OCI-LY7 (cell line): ENCODE measurements at regions not wholly inside any gene's neighbourhood (a gene's known extent, or its start where the extent isn't known, plus 50 kb on each side); places are given as distances from the start of the nearest gene placed in this dataset.

Source experiments
- BruUV-seq: library from RNA; stranded (reverse); fragments of 400-500 nt; replicated peaks from 2 replicates; lab custom pipeline; 2021; lab: Mats Ljungman, UMichigan
- CTCF ChIA-PET: fragments of 300-600 bp; sonication (Branson Sonifier 250); formaldehyde crosslinking; loops from one replicate; lab custom pipeline; 2022; ENCODE audit warnings: antibody characterized with exemption; ENCODE audit not compliant: unreplicated experiment; lab: Charles Lee
- POLR2A ChIA-PET: fragments of 300-600 bp; sonication (Branson Sonifier 250); formaldehyde crosslinking; loops from one replicate; lab custom pipeline; 2022; ENCODE audit warnings: antibody characterized with exemption; lab: Charles Lee
- DNase-seq: peaks from one replicate; pipeline ENCODE4 v3.0.0-alpha.2; 2015; ENCODE audit warnings: low spot score
- H2AFZ ChIP-seq: fragments of 200-600 bp; sonication (generic), shearing (Covaris generic); 2 replicates; pipeline ENCODE4 v1.6.1; 2014; ENCODE audit warnings: mild to moderate bottlenecking, antibody characterized with exemption, low read length, moderate library complexity
- H3K27ac ChIP-seq: fragments of 200-600 bp; sonication (generic); 2 replicates; pipeline ENCODE4 v1.5.1; 2014; ENCODE audit warnings: mixed run types, low read depth, mild to moderate bottlenecking, moderate library complexity, low read length, inconsistent platforms; ENCODE audit not compliant: poor library complexity, severe bottlenecking
- H3K36me3 ChIP-seq: fragments of 200-600 bp; sonication (generic); 2 replicates; pipeline ENCODE4 v1.6.1; 2014; ENCODE audit warnings: mild to moderate bottlenecking, antibody characterized with exemption, low read length, moderate library complexity, mixed read lengths; ENCODE audit not compliant: insufficient read depth
- H3K4me1 ChIP-seq: fragments of 200-600 bp; sonication (generic); 2 replicates; pipeline ENCODE4 v1.5.1; 2014; ENCODE audit warnings: mild to moderate bottlenecking, low read length; ENCODE audit not compliant: insufficient read depth, poor library complexity, severe bottlenecking
- H3K4me2 ChIP-seq: fragments of 200-600 bp; sonication (generic); 2 replicates; pipeline ENCODE4 v1.6.1; 2014; ENCODE audit warnings: mild to moderate bottlenecking, low read length
- H3K4me3 ChIP-seq: fragments of 200-600 bp; sonication (generic); 2 replicates; pipeline ENCODE4 v1.5.1; 2014; ENCODE audit warnings: mild to moderate bottlenecking, low read depth, low read length; ENCODE audit not compliant: poor library complexity, severe bottlenecking
- H3K79me2 ChIP-seq: fragments of 200-600 bp; sonication (generic); 2 replicates; pipeline ENCODE4 v1.6.1; 2016; ENCODE audit warnings: low read depth, mild to moderate bottlenecking, low read length, moderate library complexity, mixed read lengths; ENCODE audit not compliant: insufficient read depth
- H3K9me2 ChIP-seq: fragments of 200-600 bp; sonication (generic); 2 replicates; pipeline ENCODE4 v1.6.1; 2016; ENCODE audit warnings: mild to moderate bottlenecking, low read length, mixed read lengths; ENCODE audit not compliant: insufficient read depth
- H3K9me3 ChIP-seq: fragments of 200-600 bp; sonication (generic); 2 replicates; pipeline ENCODE4 v1.6.1; 2014; ENCODE audit warnings: mild to moderate bottlenecking, mixed run types, low read length, mixed read lengths
- H4K20me1 ChIP-seq: fragments of 200-600 bp; sonication (generic); 2 replicates; pipeline ENCODE4 v1.6.1; 2014; ENCODE audit warnings: mild to moderate bottlenecking, antibody characterized with exemption, low read length, moderate library complexity, mixed read lengths; ENCODE audit not compliant: insufficient read depth
- EZH2phosphoT487 ChIP-seq: fragments of 200-600 bp; sonication (generic); IDR thresholded peaks from 2 replicates; pipeline ENCODE4 v1.6.1; 2018; ENCODE audit warnings: low read depth, borderline replicate concordance, mild to moderate bottlenecking, mixed run types, antibody characterized with exemption, low read length, moderate library complexity, mixed read lengths
- intact Hi-C: fragments of 100-400 bp; cut with micrococcal nuclease; formaldehyde crosslinking; loops from one replicate; pipeline ENCODE4 v1.10.0; 2022; ENCODE audit not compliant: unreplicated experiment
- TF ChIP-seq, protein P1 (sequence below): fragments of 200-600 bp; sonication (generic); conservative IDR thresholded peaks from 2 replicates; pipeline ENCODE4 v1.5.1; 2014; ENCODE audit warnings: mild to moderate bottlenecking, antibody characterized with exemption, low read length, moderate library complexity, mixed read lengths

DNA sequence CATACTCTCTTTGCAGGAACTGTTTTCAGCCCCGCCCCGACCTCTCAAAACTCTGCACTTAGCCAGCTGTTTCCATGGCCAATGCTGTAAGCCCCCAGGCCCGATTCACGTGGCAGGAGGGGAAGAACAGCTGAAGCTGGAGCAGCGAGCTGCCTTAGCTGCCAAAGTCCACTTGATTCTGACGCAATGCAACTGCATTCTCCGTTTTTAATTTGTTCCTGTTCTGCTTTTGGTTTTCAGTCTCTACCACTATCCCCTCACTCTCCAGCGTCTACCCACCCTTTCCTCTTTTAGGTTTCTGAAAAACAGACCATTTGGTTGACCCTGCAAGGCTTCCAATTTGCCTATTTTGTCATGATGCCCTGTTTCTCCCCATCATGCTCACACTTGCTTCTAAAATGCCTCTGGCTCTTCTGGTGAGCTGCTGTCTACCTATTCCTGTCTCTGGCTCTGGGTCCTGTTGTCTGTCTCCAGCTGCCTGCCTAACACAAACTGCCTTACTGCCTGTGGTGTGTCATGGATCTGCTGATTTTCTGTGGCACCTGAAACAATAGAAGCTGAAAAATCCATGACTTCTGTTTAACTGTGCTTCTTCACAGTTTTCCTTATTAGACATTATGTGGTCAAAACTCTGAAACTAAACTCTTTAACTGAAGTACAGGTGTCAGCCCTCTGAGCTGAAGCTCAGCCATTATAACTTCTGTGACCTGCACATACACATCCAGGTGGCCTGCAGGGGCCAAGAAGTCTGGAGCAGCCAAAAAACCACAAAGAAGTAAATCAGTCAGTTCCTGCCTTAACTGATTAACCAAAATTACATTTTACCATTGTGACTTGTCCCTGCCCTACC lies 160.5 kb upstream of the AGTR2 start:
- no peak for TF ChIP-seq EZH2phosphoT487
- TF ChIP-seq, protein P1, sequence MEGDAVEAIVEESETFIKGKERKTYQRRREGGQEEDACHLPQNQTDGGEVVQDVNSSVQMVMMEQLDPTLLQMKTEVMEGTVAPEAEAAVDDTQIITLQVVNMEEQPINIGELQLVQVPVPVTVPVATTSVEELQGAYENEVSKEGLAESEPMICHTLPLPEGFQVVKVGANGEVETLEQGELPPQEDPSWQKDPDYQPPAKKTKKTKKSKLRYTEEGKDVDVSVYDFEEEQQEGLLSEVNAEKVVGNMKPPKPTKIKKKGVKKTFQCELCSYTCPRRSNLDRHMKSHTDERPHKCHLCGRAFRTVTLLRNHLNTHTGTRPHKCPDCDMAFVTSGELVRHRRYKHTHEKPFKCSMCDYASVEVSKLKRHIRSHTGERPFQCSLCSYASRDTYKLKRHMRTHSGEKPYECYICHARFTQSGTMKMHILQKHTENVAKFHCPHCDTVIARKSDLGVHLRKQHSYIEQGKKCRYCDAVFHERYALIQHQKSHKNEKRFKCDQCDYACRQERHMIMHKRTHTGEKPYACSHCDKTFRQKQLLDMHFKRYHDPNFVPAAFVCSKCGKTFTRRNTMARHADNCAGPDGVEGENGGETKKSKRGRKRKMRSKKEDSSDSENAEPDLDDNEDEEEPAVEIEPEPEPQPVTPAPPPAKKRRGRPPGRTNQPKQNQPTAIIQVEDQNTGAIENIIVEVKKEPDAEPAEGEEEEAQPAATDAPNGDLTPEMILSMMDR: no peak
- no peaks in the 10 kb centered on the region for H4K20me1 ChIP-seq
- H3K36me3 ChIP-seq: no peaks in the 10 kb centered on the region
- no peak for DNase-seq
- H3K9me3 ChIP-seq: no peaks in the 10 kb centered on the region
- ChIA-PET POLR2A (interaction anchor here (0.7 kb wide), 1 partner anchor 1097 kb away, joined by 3 read pairs; no protein-coding TSS in a partner anchor), CTCF (no interaction called here)
- no peaks in the 10 kb centered on the region for H3K4me1 ChIP-seq
- no peaks in the 10 kb centered on the region for H3K9me2 ChIP-seq
- no peaks in the 10 kb centered on the region for H3K79me2 ChIP-seq
- no peak overlapping the region for H2AFZ ChIP-seq
- H3K4me2 ChIP-seq: no peak overlapping the region
- BruUV-seq: no TSS peak
- H3K4me3 ChIP-seq: no peak overlapping the region
- intact Hi-C loops: no loop called here
- no peak overlapping the region for H3K27ac ChIP-seq

DNA sequence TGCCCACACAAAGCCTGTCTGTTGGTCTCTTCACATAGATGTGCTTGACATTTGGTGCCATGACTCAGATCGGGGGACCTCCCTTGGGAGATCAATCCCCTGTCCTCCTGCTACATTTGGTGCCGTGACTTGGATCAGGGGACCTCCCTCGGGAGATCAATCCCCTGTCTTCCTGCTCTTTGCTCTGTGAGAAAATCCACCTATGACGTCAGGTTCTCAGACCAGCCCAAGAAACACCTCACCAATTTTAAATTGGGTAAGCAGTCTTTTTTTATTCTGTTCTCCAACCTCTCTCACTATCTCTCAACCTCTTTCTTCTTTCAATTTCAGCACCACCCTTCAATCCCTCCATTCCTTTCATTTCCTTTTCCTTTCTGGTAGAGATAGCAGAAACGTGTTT lies 159.6 kb upstream of the AGTR2 start:
- Histone ChIP-seq H3K4me2 (no peak overlapping the region), H2AFZ (no peak overlapping the region), H3K79me2 (no peaks in the 10 kb centered on the region), H3K9me2 (no peaks in the 10 kb centered on the region), H3K4me1 (no peaks in the 10 kb centered on the region), H3K36me3 (no peaks in the 10 kb centered on the region), H4K20me1 (no peaks in the 10 kb centered on the region), H3K27ac (no peak overlapping the region), H3K9me3 (no peaks in the 10 kb centered on the region), H3K4me3 (no peak overlapping the region)
- TF ChIP-seq, protein P1: no peak
- TF ChIP-seq EZH2phosphoT487: no peak
- intact Hi-C loops: no loop called here
- no peak for DNase-seq
- ChIA-PET POLR2A (no interaction called here), CTCF (no interaction called here)
- BruUV-seq: no TSS peak

DNA sequence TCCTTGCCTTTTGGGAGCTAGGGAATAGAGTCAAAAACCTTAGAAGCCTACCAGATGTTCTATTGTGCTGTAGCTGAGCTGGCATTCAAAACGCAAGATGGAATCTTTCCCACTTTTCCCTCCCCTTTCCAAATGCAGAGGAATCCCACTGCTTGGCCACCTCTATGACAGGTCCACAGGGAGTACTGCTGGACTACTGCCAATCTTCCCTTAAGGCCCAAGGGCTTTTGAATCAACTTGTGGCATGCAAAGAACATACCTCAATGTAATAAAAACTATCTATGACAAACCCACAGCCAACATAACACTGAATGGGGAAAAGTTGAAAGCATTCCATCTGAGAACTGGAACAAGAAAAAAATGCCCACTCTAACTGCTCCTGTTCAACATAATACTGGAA lies 139.2 kb upstream of the AGTR2 start:
- ChIA-PET POLR2A (no interaction called here), CTCF (no interaction called here)
- Histone ChIP-seq H3K4me2 (no peak overlapping the region), H3K9me2 (no peaks in the 10 kb centered on the region), H3K4me3 (no peak overlapping the region), H3K4me1 (no peaks in the 10 kb centered on the region), H2AFZ (no peak overlapping the region), H3K9me3 (no peaks in the 10 kb centered on the region), H3K36me3 (no peaks in the 10 kb centered on the region), H4K20me1 (no peaks in the 10 kb centered on the region), H3K27ac (no peak overlapping the region), H3K79me2 (no peaks in the 10 kb centered on the region)
- no peak for DNase-seq
- TF ChIP-seq EZH2phosphoT487: no peak
- TF ChIP-seq, protein P1: no peak
- BruUV-seq: no TSS peak
- intact Hi-C loops: loop anchor here (5.0 kb wide), 1 partner anchor 126 kb away; no protein-coding TSS in a partner anchor
